Heart right ventricle (tissue), 16 donors: ENCODE measurements at regions not wholly inside any gene's neighbourhood (a gene's known extent, or its start where the extent isn't known, plus 50 kb on each side); places are given as distances from the start of the nearest gene placed in this dataset.

Experiments
- ATAC-seq, 8 donors: fragments of 200-7000 bp; cut with Tn5 transposase; one replicate each; pipeline ENCODE4 v1.9.1; 2020; ENCODE audit warnings: mild to moderate bottlenecking in 8 of 8, moderate library complexity in 8 of 8, moderate number of reproducible peaks in 1 of 8
- DNase-seq, 2 donors: peaks; one replicate each; pipeline ENCODE4 v3.0.0-alpha.2; 2020
- H3K27ac ChIP-seq, 10 donors: fragments of 200-600 bp; sonication (generic) in 2 of 10; one replicate each; pipeline versions ENCODE4 v1.5.0 to v1.8.0; 2020 to 2022; ENCODE audit warnings: mild to moderate bottlenecking in 3 of 10
- H3K27me3 ChIP-seq, 7 donors: fragments of 200-600 bp; one replicate each; pipeline ENCODE4 v1.8.0; 2021 to 2022; ENCODE audit warnings: mild to moderate bottlenecking in 2 of 7
- H3K36me3 ChIP-seq, 9 donors: fragments of 200-600 bp; sonication (generic) in 1 of 9; one replicate each; pipeline versions ENCODE4 v1.5.0 to v1.8.0; 2020 to 2022; ENCODE audit warnings: mild to moderate bottlenecking in 2 of 9
- H3K4me1 ChIP-seq, 9 donors: fragments of 200-600 bp; sonication (generic) in 1 of 9; one replicate each; pipeline versions ENCODE4 v1.5.0 to v1.8.0; 2020 to 2022; ENCODE audit warnings: mild to moderate bottlenecking in 4 of 9
- H3K4me3 ChIP-seq, 10 donors: fragments of 200-600 bp; sonication (generic) in 2 of 10; one replicate each; pipeline versions ENCODE4 v1.5.0 to v1.8.0; 2020 to 2022; ENCODE audit warnings: mild to moderate bottlenecking in 7 of 10, moderate library complexity in 2 of 10
- H3K9me3 ChIP-seq, 11 donors: fragments of 200-600 bp in 10 of 11; sonication (generic) in 2 of 11; one replicate each; pipeline versions ENCODE4 v1.5.0 to v1.8.0; 2013 to 2022; ENCODE audit warnings: mild to moderate bottlenecking in 2 of 11, control low read depth in 1 of 11, moderate library complexity in 1 of 11
- CTCF ChIP-seq, 9 donors: fragments of 200-600 bp; sonication (generic) in 2 of 9; IDR thresholded peaks; one replicate each; pipeline versions ENCODE4 v1.5.0 to v1.8.0; 2021 to 2022; ENCODE audit warnings: antibody characterized with exemption in 9 of 9, mild to moderate bottlenecking in 5 of 9, moderate library complexity in 1 of 9
- WGBS, 2 donors: extraction: QIAGEN DNeasy Blood & Tissue Kit; methylation state at CpG; one replicate each; pipeline ENCODE4 v1.1.7; 2013; ENCODE audit warnings: inconsistent platforms in 1 of 2; 5-methylcytosine and 5-hydroxymethylcytosine counted together
- intact Hi-C, 10 donors: fragments of 100-400 bp; cut with DNase I; formaldehyde crosslinking; loops; one replicate each; pipeline versions ENCODE4 v1.11.1 to v1.14.2; 2022
- donor health status: Arrhythmogenic right ventricular cardiomyopathy.
- donor health status: ischemic (EF 13 %, LVEDD 7.1; RV severe dilation, severe dysfunction).
- donor health status: healthy with polysubstance abuse.
- donor health status: DM: no; HTN: yes; CAD: no.
- donor health status: DM: no; HTN: no; CAD: no.
- donor health status: ischemic (EF 25% LVEDD 6.9; RV normal size, moderate dysfunction).
- donor health status: ischemic (EF 25% LVEDD 5.7; RV mildly dilated, moderate dysfunction).
- donor health status: healthy.
- donor health status: DM: yes; HTN: yes; CAD: no.
- donor health status: Ischemic cardiomyopathy.
- donor health status: ischemic (EF 35%, LVEDD 5.7; RV mildly dilated, moderate dysfunction).
- donor health status: nonischemic (EF 11% LVEDD 7.7; RV severe dilation, severe dysfunction).
- donor health status: DM: yes; HTN: yes; CAD: no.
- donor health status: PGD.
- donor health status: ischemic (EF 29% LVEDD 5.4; RV normal size, mild dysfunction).
- donor health status: nonischemic (EF 23%, LVEDD 6.1; RV moderate dilation, normal function).

DNA sequence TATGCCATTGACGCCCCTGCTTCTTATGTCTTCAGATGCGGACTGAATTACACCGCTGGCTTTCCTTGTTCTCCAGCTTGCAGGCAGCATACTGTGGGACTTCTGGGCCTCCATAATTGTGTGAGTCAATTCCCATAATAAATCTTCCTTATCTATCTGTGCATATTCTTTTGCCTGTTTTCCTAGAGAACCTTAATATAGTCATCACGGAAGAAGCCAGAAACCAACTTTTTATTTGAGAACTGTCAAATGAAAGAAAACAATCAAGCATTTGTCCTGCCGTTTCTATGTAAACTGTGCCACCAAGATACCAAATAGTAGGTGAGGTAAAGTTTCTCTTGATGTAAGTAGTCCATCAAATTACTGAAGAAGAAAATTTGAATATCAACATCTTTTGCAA lies 51.8 kb upstream of the B3GALNT1 start:
- ATAC-seq: no peak
- H3K27ac ChIP-seq: no peak overlapping the region
- no peaks in the 10 kb centered on the region for H3K4me1 ChIP-seq
- no peak for TF ChIP-seq CTCF (IDR thresholded peaks at IDR 0.05)
- intact Hi-C loops: no loop called here
- no peak for DNase-seq
- no peaks in the 10 kb centered on the region for H3K27me3 ChIP-seq
- no peaks in the 10 kb centered on the region for H3K9me3 ChIP-seq
- H3K4me3 ChIP-seq: no peak overlapping the region
- 82 to 90% methylated on average over 5 of the region's 5 CpGs for WGBS, 2 donors
- H3K36me3 ChIP-seq: no peaks in the 10 kb centered on the region

DNA sequence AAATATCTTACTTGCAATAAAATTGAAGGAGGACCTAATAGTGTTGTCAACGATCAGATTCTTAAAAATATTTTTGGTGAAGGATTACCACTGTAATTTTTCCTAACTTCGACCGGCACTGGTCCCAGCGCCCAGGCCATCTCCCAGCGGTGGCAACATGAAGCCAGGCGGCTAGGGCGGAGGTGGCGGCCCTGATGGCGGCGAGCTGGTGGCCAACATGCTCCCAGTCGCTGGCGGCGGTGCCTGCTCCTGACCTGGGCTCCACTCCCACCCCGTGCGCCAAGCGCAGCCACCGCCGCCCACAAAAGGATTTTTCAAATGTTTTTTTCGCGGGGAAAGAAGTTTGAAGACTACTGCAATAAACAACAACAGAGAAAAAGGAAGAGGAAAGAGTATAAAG lies 56.5 kb upstream of the B3GALNT1 start:
- 96 to 99% methylated on average over 20 of the region's 20 CpGs for WGBS, 2 donors
- no peak overlapping the region for H3K4me3 ChIP-seq
- no peaks in the 10 kb centered on the region for H3K36me3 ChIP-seq
- H3K27ac ChIP-seq: no peak overlapping the region
- no peak for DNase-seq
- peaks cover 0 to 15% (median 0%) of the 10 kb centered on the region in 11 donors for H3K9me3 ChIP-seq
- intact Hi-C loops: no loop called here
- no peak for ATAC-seq
- H3K4me1 ChIP-seq: no peaks in the 10 kb centered on the region
- H3K27me3 ChIP-seq: no peaks in the 10 kb centered on the region
- TF ChIP-seq CTCF (IDR thresholded peaks at IDR 0.05): no peak

DNA sequence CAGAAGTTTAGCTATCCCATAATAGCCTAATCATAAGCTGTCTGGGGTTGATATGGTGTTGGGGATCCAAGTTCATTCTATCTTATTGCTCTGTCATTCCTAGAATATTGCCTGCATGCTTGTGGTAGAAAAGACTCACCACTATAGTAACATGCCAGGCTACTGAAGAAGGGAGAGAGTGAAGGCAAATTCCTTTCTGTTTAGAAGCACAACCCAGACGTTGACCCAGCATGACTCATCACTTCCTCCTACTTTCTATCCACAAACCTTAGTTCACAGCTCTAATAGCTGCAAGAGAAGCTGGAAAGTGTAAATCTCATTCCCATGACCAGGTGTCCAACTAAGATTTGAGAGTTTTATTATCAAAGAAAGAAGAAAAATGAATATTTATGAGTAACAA lies 57.8 kb upstream of the NMD3 start:
- intact Hi-C loops: no loop called here
- 21% methylated on average over 1 of the region's 1 CpG for WGBS, 2 donors
- Histone ChIP-seq H3K27ac (no peak overlapping the region), H3K4me3 (no peak overlapping the region), H3K4me1 (no peaks in the 10 kb centered on the region), H3K27me3 (no peaks in the 10 kb centered on the region), H3K36me3 (no peaks in the 10 kb centered on the region), H3K9me3 (peaks cover 0 to 15% (median 0%) of the 10 kb centered on the region in 11 donors)
- no peak for DNase-seq
- ATAC-seq: no peak
- TF ChIP-seq CTCF (IDR thresholded peaks at IDR 0.05): no peak

DNA sequence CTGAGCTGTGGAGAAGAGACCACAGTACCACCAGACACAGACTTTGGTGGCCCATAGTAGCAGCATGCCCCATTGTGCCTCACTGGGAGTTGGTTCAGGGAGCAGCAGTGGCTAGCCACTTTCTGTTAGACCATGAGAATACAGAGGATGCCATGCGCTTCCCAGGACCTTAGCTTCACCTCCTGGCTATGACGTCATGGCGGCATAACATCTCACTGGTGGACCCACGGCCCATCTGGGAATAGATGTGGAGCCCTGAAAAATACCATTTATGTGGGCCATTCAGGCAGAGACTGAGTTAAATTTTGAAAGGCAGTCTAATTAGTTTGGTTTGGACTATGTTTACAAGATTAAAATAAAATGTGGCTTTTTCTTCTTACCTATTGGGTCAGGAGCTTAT lies 55.1 kb upstream of the NMD3 start:
- no peak for DNase-seq
- WGBS, 2 donors: 94 to 97% methylated on average over 4 of the region's 4 CpGs
- no peak for TF ChIP-seq CTCF (IDR thresholded peaks at IDR 0.05)
- no peaks in the 10 kb centered on the region for H3K36me3 ChIP-seq
- no peak overlapping the region for H3K27ac ChIP-seq
- no peak for ATAC-seq
- no peak overlapping the region for H3K4me3 ChIP-seq
- H3K4me1 ChIP-seq: peaks cover 0 to 10% (median under 1%) of the 10 kb centered on the region in 9 donors
- H3K9me3 ChIP-seq: peaks cover 0 to 15% (median 0%) of the 10 kb centered on the region in 11 donors
- intact Hi-C loops: no loop called here
- H3K27me3 ChIP-seq: no peaks in the 10 kb centered on the region
